ENCODE measurements at regions not wholly inside any gene's neighbourhood (a gene's known extent, or its start where the extent isn't known, plus 50 kb on each side); places are given as distances from the start of the nearest gene placed in this dataset.

- no peak overlapping the region for H3K14ac ChIP-seq (replicated peaks; ENCODE audit: low read depth, low read length)
- H3K9me3 ChIP-seq (ENCODE audit: control insufficient read depth, insufficient read depth, low read length), result peaks cover 12% of the 10 kb centered on the region
- no peak overlapping the region for H3K56ac ChIP-seq (ENCODE audit: extremely low read depth, insufficient read depth, low read length)
- no peaks in the 10 kb centered on the region for H3K27me3 ChIP-seq (ENCODE audit: control insufficient read depth, insufficient read depth, low read length)
- no peak for TF ChIP-seq USF2 (IDR thresholded peaks at IDR 0.05; ENCODE audit: low read depth, low read length)
- TF ChIP-seq MAZ (IDR thresholded peaks at IDR 0.05; ENCODE audit: borderline replicate concordance, low read depth, low read length), result no peak
- TF ChIP-seq CTCF (conservative IDR thresholded peaks at IDR 0.05; ENCODE audit: low read depth, low read length), result no peak
- TF ChIP-seq RCOR1 (IDR thresholded peaks at IDR 0.05; ENCODE audit: insufficient replicate concordance, low read length), result no peak
- no peak for TF ChIP-seq FOS (IDR thresholded peaks at IDR 0.05; ENCODE audit: low read depth, low read length)
- no peak for TF ChIP-seq BHLHE40 (IDR thresholded peaks at IDR 0.05; ENCODE audit: low read depth, low read length)
- TF ChIP-seq RAD21 (IDR thresholded peaks at IDR 0.05; ENCODE audit: low read length), result no peak
- TF ChIP-seq SMC3 (IDR thresholded peaks at IDR 0.05; ENCODE audit: low read depth, low read length), result no peak
- TF ChIP-seq POLR2A (IDR thresholded peaks at IDR 0.05; ENCODE audit: low read depth, low read length), result no peak
- no peak for TF ChIP-seq ELK1 (IDR thresholded peaks at IDR 0.05; ENCODE audit: borderline replicate concordance, low read depth, low read length)
- TF ChIP-seq RFX5 (IDR thresholded peaks at IDR 0.05; ENCODE audit: low read depth, low read length), result no peak
- TF ChIP-seq MAFK (IDR thresholded peaks at IDR 0.05; ENCODE audit: low read depth, low read length), result no peak
- TF ChIP-seq CHD1 (IDR thresholded peaks at IDR 0.05; ENCODE audit: low read depth, low read length), result no peak
- no peak for TF ChIP-seq CEBPB (IDR thresholded peaks at IDR 0.05; ENCODE audit: low read depth, low read length)
- no peak for TF ChIP-seq MXI1 (IDR thresholded peaks at IDR 0.05; ENCODE audit: borderline replicate concordance, low read depth, low read length)
- TF ChIP-seq NFE2L2 (IDR thresholded peaks at IDR 0.05; ENCODE audit: low read depth, low read length), result no peak
- WGBS, 2 experiments (ENCODE audit: extremely low coverage in 2 of 2, insufficient read length in 1 of 2), result no CpG with 5 or more reads among the region's 10 CpGs
- POLR2A ChIA-PET (ENCODE audit: unreplicated experiment), result no interaction called here
- H2AFZ ChIP-seq (replicated peaks; ENCODE audit: low read length, poor library complexity), result no peak overlapping the region
- no peak overlapping the region for H3K27ac ChIP-seq (ENCODE audit: insufficient read depth, low read length)
- H3K79me1 ChIP-seq (ENCODE audit: low read depth in 1 of 2, low read length in 2 of 2), result no peaks in the 10 kb centered on the region
- no peak overlapping the region for H3K4ac ChIP-seq (ENCODE audit: low read depth, low read length)
- H2AK9ac ChIP-seq (replicated peaks; ENCODE audit: low read depth, low read length, poor library complexity), result no peak overlapping the region
- no peak overlapping the region for H2AK5ac ChIP-seq (ENCODE audit: low read depth, low read length)
- H4K5ac ChIP-seq (ENCODE audit: low read depth, low read length), result no peak overlapping the region
- H2BK20ac ChIP-seq (ENCODE audit: low read depth, low read length), result no peak overlapping the region
- no peaks in the 10 kb centered on the region for H3K9me1 ChIP-seq (ENCODE audit: insufficient read depth, low read length)
- intact Hi-C loops (cut with micrococcal nuclease), result no loop called here
- H3K4me2 ChIP-seq (ENCODE audit: low read depth, low read length), result no peak overlapping the region
- H4K91ac ChIP-seq (ENCODE audit: insufficient read depth, low read depth, low read length), result no peak overlapping the region
- H3K23ac ChIP-seq (ENCODE audit: low read depth, low read length), result no peak overlapping the region
- in situ Hi-C loops (cut with MboI; ENCODE audit: low sequenced_read_pairs), result no loop called here
- H2BK15ac ChIP-seq (ENCODE audit: low read depth, low read length), result no peak overlapping the region
- no peaks in the 10 kb centered on the region for H3K4me1 ChIP-seq (ENCODE audit: control insufficient read depth, insufficient read depth, low read length)
- dilution Hi-C loops (cut with HindIII; ENCODE audit: low sequenced_read_pairs, unreplicated experiment), result no loop called here
- no peaks in the 10 kb centered on the region for H3K36me3 ChIP-seq (ENCODE audit: control insufficient read depth, insufficient read depth, low read length)
- CTCF ChIA-PET, result no interaction called here
- H3K18ac ChIP-seq (ENCODE audit: low read depth, low read length), result no peak overlapping the region
- H2BK120ac ChIP-seq (ENCODE audit: low read depth, low read length), result no peak overlapping the region
- no TSS peak for BruUV-seq (replicated peaks)
- H3K4me3 ChIP-seq (ENCODE audit: insufficient read depth, low read depth, low read length), result no peak overlapping the region
- ATAC-seq (ENCODE audit: low read depth), result no peak
- H4K8ac ChIP-seq (ENCODE audit: low read depth in 2 of 2, low read length in 2 of 2), result no peak overlapping the region
- no peak overlapping the region for H2BK5ac ChIP-seq (ENCODE audit: low read depth, low read length, poor library complexity, severe bottlenecking)
- no peak for DNase-seq
- H3K9ac ChIP-seq (ENCODE audit: low read depth, low read length), result no peak overlapping the region
- H4K20me1 ChIP-seq (ENCODE audit: insufficient read depth, low read length), result no peaks in the 10 kb centered on the region
Observed at GRCh38 chr5:97471951-97472350, 288.9 kb upstream of the RIOK2 start.
